T-helper 1 cell treated with Interleukin-12 subunit alpha and Interleukin-12 subunit beta and Interleukin-4 antibody, amounts not matched to agents 30 ng/mL and 1 ng/mL, for 36 hours (primary cell): ENCODE measurements at regions not wholly inside any gene's neighbourhood (a gene's known extent, or its start where the extent isn't known, plus 50 kb on each side); places are given as distances from the start of the nearest gene placed in this dataset.

Experiments
- intact Hi-C: fragments of 100-400 bp; cut with micrococcal nuclease; formaldehyde crosslinking; loops from one replicate; pipeline ENCODE4 v1.15.1; 2024

GRCh38 chr12:127268213-127268612 lies 998.8 kb upstream of the TMEM132C start:
- intact Hi-C loops, result no loop called here

- intact Hi-C loops, result no loop called here
These were observed 998.1 kb upstream of the TMEM132C start for GRCh38 chr12:127268706-127269425.

GRCh38 chr12:127270193-127270592 lies 996.8 kb upstream of the TMEM132C start:
- intact Hi-C loops, result no loop called here

- intact Hi-C loops, result no loop called here
These were observed 995.2 kb upstream of the TMEM132C start for GRCh38 chr12:127271776-127272175.

GRCh38 chr12:127272864-127273263 lies 994.1 kb upstream of the TMEM132C start:
- intact Hi-C loops, result no loop called here

- intact Hi-C loops, result no loop called here
These were observed 993.3 kb upstream of the TMEM132C start for GRCh38 chr12:127273626-127274025.

GRCh38 chr12:127275416-127275815 lies 991.6 kb upstream of the TMEM132C start:
- intact Hi-C loops, result no loop called here

- intact Hi-C loops, result no loop called here
These were observed 989.1 kb upstream of the TMEM132C start for GRCh38 chr12:127277882-127278281.

GRCh38 chr12:127278351-127278750 lies 988.6 kb upstream of the TMEM132C start:
- intact Hi-C loops, result no loop called here

- intact Hi-C loops, result loop anchor here (1.0 to 10.0 kb wide), 6 partner anchors 100 to 784 kb away; no protein-coding TSS in a partner anchor
These were observed 986.3 kb upstream of the TMEM132C start for GRCh38 chr12:127280393-127281275.

GRCh38 chr12:127282786-127283565 lies 984.0 kb upstream of the TMEM132C start:
- intact Hi-C loops, result loop anchor here (5.0 to 10.0 kb wide), 2 partner anchors 116 to 782 kb away; no protein-coding TSS in a partner anchor

- intact Hi-C loops, result loop anchor here (5.0 to 10.0 kb wide), 2 partner anchors 117 to 781 kb away; no protein-coding TSS in a partner anchor
These were observed 982.9 kb upstream of the TMEM132C start for GRCh38 chr12:127284021-127284420.

- intact Hi-C loops, result loop anchor here (5.0 to 10.0 kb wide), 2 partner anchors 118 to 780 kb away; no protein-coding TSS in a partner anchor
These were observed 982.0 kb upstream of the TMEM132C start for GRCh38 chr12:127284870-127285431.

GRCh38 chr12:127286281-127286680 lies 980.7 kb upstream of the TMEM132C start:
- intact Hi-C loops, result loop anchor here (10.0 kb wide), 1 partner anchor 779 kb away; no protein-coding TSS in a partner anchor

GRCh38 chr12:127287256-127287655 lies 979.7 kb upstream of the TMEM132C start:
- intact Hi-C loops, result loop anchor here (10.0 kb wide), 1 partner anchor 778 kb away; no protein-coding TSS in a partner anchor

- intact Hi-C loops, result no loop called here
These were observed 976.7 kb upstream of the TMEM132C start for GRCh38 chr12:127290251-127290650.

- intact Hi-C loops, result loop anchor here (1.0 kb wide), 1 partner anchor 184 kb away; no protein-coding TSS in a partner anchor
These were observed 974.2 kb upstream of the TMEM132C start for GRCh38 chr12:127292736-127293135.

GRCh38 chr12:127293507-127294310 lies 973.3 kb upstream of the TMEM132C start:
- intact Hi-C loops, result loop anchor here (1.0 kb wide), 1 partner anchor 185 kb away; no protein-coding TSS in a partner anchor

- intact Hi-C loops, result no loop called here
These were observed 972.2 kb upstream of the TMEM132C start for GRCh38 chr12:127294651-127295210.
